GM23248 (cell line): ENCODE measurements at regions not wholly inside any gene's neighbourhood (a gene's known extent, or its start where the extent isn't known, plus 50 kb on each side); places are given as distances from the start of the nearest gene placed in this dataset.

Experiments used
- DNase-seq: peaks from one replicate; pipeline ENCODE4 v3.0.0-alpha.2; 2015
- H2AFZ ChIP-seq: fragments of 200-600 bp; sonication (generic); 2 replicates; pipeline ENCODE4 v1.6.1; 2016; ENCODE audit warnings: antibody characterized with exemption
- H3F3A ChIP-seq: fragments of 200-600 bp; sonication (generic); 2 replicates; pipeline ENCODE4 v1.6.1; 2016; ENCODE audit warnings: mild to moderate bottlenecking, antibody characterized with exemption, mixed run types; ENCODE audit not compliant: insufficient read depth
- H3K27ac ChIP-seq: fragments of 200-600 bp; sonication (generic); 2 replicates; pipeline ENCODE4 v1.5.1; 2016; ENCODE audit warnings: mild to moderate bottlenecking
- H3K27me3 ChIP-seq: fragments of 200-600 bp; sonication (generic); replicated peaks from 2 replicates; pipeline ENCODE4 v1.6.1; 2016; ENCODE audit warnings: mild to moderate bottlenecking; ENCODE audit not compliant: insufficient read depth
- H3K36me3 ChIP-seq: fragments of 200-600 bp; sonication (generic); 2 replicates; pipeline ENCODE4 v1.6.1; 2016; ENCODE audit warnings: low read depth, mild to moderate bottlenecking
- H3K4me1 ChIP-seq: fragments of 200-600 bp; sonication (generic); 2 replicates; pipeline ENCODE4 v1.6.1; 2016; ENCODE audit warnings: mild to moderate bottlenecking; ENCODE audit not compliant: insufficient read depth
- H3K4me2 ChIP-seq: fragments of 200-600 bp; sonication (generic); one replicate; pipeline ENCODE4 v1.6.1; 2016; ENCODE audit warnings: mild to moderate bottlenecking; ENCODE audit not compliant: unreplicated experiment
- H3K4me3 ChIP-seq: fragments of 200-600 bp; sonication (generic); 2 replicates; pipeline ENCODE4 v1.5.1; 2016; ENCODE audit warnings: mild to moderate bottlenecking
- H3K79me2 ChIP-seq: fragments of 200-600 bp; sonication (generic); 2 replicates; pipeline ENCODE4 v1.6.1; 2016; ENCODE audit warnings: mild to moderate bottlenecking; ENCODE audit not compliant: insufficient read depth
- H3K9ac ChIP-seq: fragments of 200-600 bp; sonication (generic); 2 replicates; pipeline ENCODE4 v1.6.1; 2016; ENCODE audit warnings: mild to moderate bottlenecking
- H3K9me2 ChIP-seq: fragments of 200-600 bp; sonication (generic); 2 replicates; pipeline ENCODE4 v1.6.1; 2016; ENCODE audit warnings: mixed run types, mild to moderate bottlenecking, moderate library complexity; ENCODE audit not compliant: insufficient read depth
- H3K9me3 ChIP-seq: fragments of 200-600 bp; sonication (generic); one replicate; pipeline ENCODE4 v1.6.1; 2017; ENCODE audit warnings: low read depth
- H4K20me1 ChIP-seq: fragments of 200-600 bp; sonication (generic); 2 replicates; pipeline ENCODE4 v1.6.0; 2016; ENCODE audit not compliant: insufficient read depth
- EZH2 ChIP-seq: fragments of 200-600 bp; sonication (generic); IDR thresholded peaks from 2 replicates; pipeline ENCODE4 v1.6.1; 2018; ENCODE audit warnings: antibody characterized with exemption, mild to moderate bottlenecking; ENCODE audit not compliant: insufficient read depth, poor library complexity, severe bottlenecking
- EZH2phosphoT487 ChIP-seq: fragments of 200-600 bp; sonication (generic); IDR thresholded peaks from 2 replicates; pipeline ENCODE4 v1.6.1; 2018; ENCODE audit warnings: antibody characterized with exemption, moderate library complexity, mild to moderate bottlenecking, low read depth; ENCODE audit not compliant: insufficient read depth
- WGBS, 2 experiments: methylation state at CpG; one replicate each; pipeline ENCODE4 v1.1.6; 2015 to 2017; ENCODE audit warnings: low lambda C conversion rate in 2 of 2, low coverage in 1 of 2; ENCODE audit errors: missing lambda C conversion rate in 2 of 2; 5-methylcytosine and 5-hydroxymethylcytosine counted together
- in situ Hi-C: fragments of 300-500 bp; cut with MboI; formaldehyde crosslinking; loops from 2 replicates; pipeline ENCODE4 v1.15.0; 2020

DNA sequence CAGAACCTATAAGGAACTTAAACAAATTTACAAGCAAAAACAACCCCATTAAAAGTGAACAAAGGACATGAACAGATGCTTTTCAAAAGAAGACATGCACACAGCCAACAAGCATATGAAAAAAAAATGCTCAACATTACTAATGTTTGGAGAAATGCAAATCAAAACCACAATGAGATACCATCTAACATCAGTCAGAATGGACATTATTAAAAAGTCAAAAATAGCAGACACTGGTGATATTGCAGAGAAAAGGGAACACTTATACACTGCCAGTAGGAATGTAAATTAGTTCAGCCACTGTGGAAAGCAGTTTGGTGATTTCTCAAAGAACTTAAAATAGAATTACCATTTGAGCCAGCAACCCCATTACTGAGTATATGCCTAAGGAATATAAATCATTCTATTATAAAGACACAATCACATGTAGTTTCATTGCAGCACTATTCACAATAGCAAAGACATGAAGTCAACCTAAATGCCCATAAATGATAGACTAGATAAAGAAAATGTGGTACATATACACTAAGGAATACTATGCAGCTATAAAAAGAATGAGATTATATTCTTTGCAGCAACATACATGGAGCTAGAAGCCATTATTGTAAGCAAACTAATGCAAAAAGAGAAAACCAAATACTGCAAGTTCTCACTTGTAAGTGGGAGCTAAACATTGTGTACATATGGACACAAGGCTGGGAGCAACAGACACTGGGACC lies 1509.4 kb downstream of the TECRL start:
- H3K36me3 ChIP-seq = no peaks in the 10 kb centered on the region
- no peak overlapping the region for H3K4me2 ChIP-seq
- no peaks in the 10 kb centered on the region for H3F3A ChIP-seq
- H3K9ac ChIP-seq = no peak overlapping the region
- no peaks in the 10 kb centered on the region for H3K27me3 ChIP-seq
- no peaks in the 10 kb centered on the region for H4K20me1 ChIP-seq
- no peaks in the 10 kb centered on the region for H3K79me2 ChIP-seq
- TF ChIP-seq EZH2 = no peak
- no peak for TF ChIP-seq EZH2phosphoT487
- H2AFZ ChIP-seq = no peak overlapping the region
- in situ Hi-C loops = no loop called here
- no peak overlapping the region for H3K27ac ChIP-seq
- no peaks in the 10 kb centered on the region for H3K4me1 ChIP-seq
- H3K4me3 ChIP-seq = no peak overlapping the region
- no peaks in the 10 kb centered on the region for H3K9me3 ChIP-seq
- no peak for DNase-seq
- H3K9me2 ChIP-seq = no peaks in the 10 kb centered on the region

GRCh38 chr4:62898115-62898514 lies 1511.1 kb downstream of the TECRL start:
- no peaks in the 10 kb centered on the region for H3K9me2 ChIP-seq
- no peak overlapping the region for H3K4me2 ChIP-seq
- H3K4me1 ChIP-seq = no peaks in the 10 kb centered on the region
- H3K36me3 ChIP-seq = no peaks in the 10 kb centered on the region
- H3K9me3 ChIP-seq = no peaks in the 10 kb centered on the region
- H3K27ac ChIP-seq = no peak overlapping the region
- TF ChIP-seq EZH2phosphoT487 (no peak), EZH2 (no peak)
- H3K9ac ChIP-seq = no peak overlapping the region
- no peaks in the 10 kb centered on the region for H3F3A ChIP-seq
- no peaks in the 10 kb centered on the region for H3K79me2 ChIP-seq
- no peaks in the 10 kb centered on the region for H3K27me3 ChIP-seq
- no peaks in the 10 kb centered on the region for H4K20me1 ChIP-seq
- no peak overlapping the region for H3K4me3 ChIP-seq
- H2AFZ ChIP-seq = no peak overlapping the region
- 18 to 45% methylated on average over 5 of the region's 5 CpGs for WGBS, 2 experiments
- no peak for DNase-seq
- in situ Hi-C loops = no loop called here

GRCh38 chr4:62896721-62897120 lies 1512.5 kb downstream of the TECRL start:
- Histone ChIP-seq H3F3A (no peaks in the 10 kb centered on the region), H3K4me3 (no peak overlapping the region), H3K9me3 (no peaks in the 10 kb centered on the region), H3K4me1 (no peaks in the 10 kb centered on the region), H3K4me2 (no peak overlapping the region), H2AFZ (no peak overlapping the region), H3K9ac (no peak overlapping the region), H3K79me2 (no peaks in the 10 kb centered on the region), H3K27me3 (no peaks in the 10 kb centered on the region), H3K36me3 (no peaks in the 10 kb centered on the region), H3K27ac (no peak overlapping the region), H4K20me1 (no peaks in the 10 kb centered on the region), H3K9me2 (no peaks in the 10 kb centered on the region)
- DNase-seq = no peak
- 3 to 28% methylated on average over 2 to 3 of the region's 3 CpGs for WGBS, 2 experiments
- in situ Hi-C loops = no loop called here
- TF ChIP-seq EZH2phosphoT487 (no peak), EZH2 (no peak)

DNA sequence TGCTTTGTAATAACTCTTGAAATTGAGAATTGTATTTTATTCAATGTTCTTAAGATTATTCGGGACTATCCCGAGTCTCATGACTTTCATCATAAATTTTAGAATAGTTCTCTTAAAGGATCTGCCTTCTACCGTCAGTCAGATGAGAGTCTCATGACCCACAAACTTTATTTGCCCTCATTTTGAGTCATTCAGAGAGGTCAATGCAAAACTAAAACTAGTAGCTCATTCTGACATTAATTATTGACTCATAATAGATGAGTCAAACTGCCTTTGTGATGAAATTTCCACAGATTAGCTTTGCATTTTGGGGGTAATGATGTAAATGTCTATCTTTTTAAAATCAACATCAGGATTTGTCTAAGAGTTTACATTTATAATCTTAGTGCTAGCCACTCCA lies 1527.3 kb downstream of the TECRL start:
- Histone ChIP-seq H3K9me2 (no peaks in the 10 kb centered on the region), H3K36me3 (no peaks in the 10 kb centered on the region), H3K9me3 (no peaks in the 10 kb centered on the region), H4K20me1 (no peaks in the 10 kb centered on the region), H3K4me1 (no peaks in the 10 kb centered on the region), H3K9ac (no peak overlapping the region), H2AFZ (no peak overlapping the region), H3K4me3 (no peak overlapping the region), H3K27me3 (no peaks in the 10 kb centered on the region), H3F3A (no peaks in the 10 kb centered on the region), H3K79me2 (no peaks in the 10 kb centered on the region), H3K27ac (no peak overlapping the region), H3K4me2 (no peak overlapping the region)
- in situ Hi-C loops = no loop called here
- DNase-seq = no peak
- WGBS, 2 experiments = 30 to 34% methylated on average over 3 of the region's 3 CpGs
- no peak for TF ChIP-seq EZH2phosphoT487

GRCh38 chr4:62881210-62881609 lies 1528.0 kb downstream of the TECRL start:
- WGBS, 2 experiments = 27 to 35% methylated on average over 2 of the region's 2 CpGs
- in situ Hi-C loops = no loop called here

More at GRCh38 chr4:62881210-62881609, 1528.0 kb downstream of the TECRL start:
- Histone ChIP-seq H3K27me3 (no peaks in the 10 kb centered on the region), H3F3A (no peaks in the 10 kb centered on the region), H3K9me2 (no peaks in the 10 kb centered on the region), H3K9me3 (no peaks in the 10 kb centered on the region), H3K79me2 (no peaks in the 10 kb centered on the region), H3K9ac (no peak overlapping the region), H3K36me3 (no peaks in the 10 kb centered on the region), H2AFZ (no peak overlapping the region), H4K20me1 (no peaks in the 10 kb centered on the region), H3K4me2 (no peak overlapping the region), H3K27ac (no peak overlapping the region), H3K4me3 (no peak overlapping the region), H3K4me1 (no peaks in the 10 kb centered on the region)
- DNase-seq = no peak
- TF ChIP-seq EZH2phosphoT487 (no peak), EZH2 (no peak)
